ENCODE measurements at regions not wholly inside any gene's neighbourhood (a gene's known extent, or its start where the extent isn't known, plus 50 kb on each side); places are given as distances from the start of the nearest gene placed in this dataset.
"Not testable (repeated sequence)": the region's sequence is repeated elsewhere in the genome, so short reads cannot be mapped to it uniquely, and the experiment has no call there.

DNA sequence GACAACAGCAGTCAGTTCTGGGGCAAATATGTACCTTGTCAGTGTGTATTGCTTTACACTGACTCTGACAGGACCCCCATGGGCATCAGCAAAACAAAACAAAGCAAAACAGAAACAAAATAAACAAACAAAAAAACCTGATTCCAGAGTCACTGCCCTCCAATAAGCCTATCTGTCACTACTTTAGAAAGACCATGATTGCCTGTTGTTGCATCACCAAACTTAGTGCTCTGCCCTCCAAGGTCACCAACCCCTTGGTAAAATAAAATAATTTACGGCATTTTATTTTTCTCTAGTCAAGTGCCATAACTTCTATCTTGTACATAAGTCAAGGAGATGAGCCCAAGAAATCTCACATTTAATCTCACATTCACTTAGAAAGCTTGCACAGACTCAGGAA is 120.9 kb upstream of the ADAMTS3 start:
- no peak for DNase-seq (ENCODE audit: low read depth in 2 of 2)

DNA sequence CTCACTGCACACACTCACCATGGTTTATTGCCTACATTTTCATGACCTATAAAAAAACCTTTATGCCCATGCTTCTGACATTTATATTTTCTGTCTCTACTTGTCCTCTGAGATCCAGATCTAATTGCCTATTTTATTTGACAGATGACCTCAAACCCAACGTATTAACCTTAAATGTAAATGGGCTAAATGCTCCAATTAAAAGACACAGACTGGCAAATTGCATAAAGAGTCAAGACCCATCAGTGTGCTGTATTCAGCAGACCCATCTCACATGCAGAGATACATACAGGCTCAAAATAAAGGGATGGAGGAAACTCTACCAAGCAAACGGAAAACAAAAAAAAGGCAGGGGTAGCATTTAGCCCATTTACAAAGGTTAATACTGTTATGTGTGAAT is 117.4 kb upstream of the ADAMTS3 start:
- DNase-seq (ENCODE audit: low read depth in 2 of 2): not testable (repeated sequence)

DNA sequence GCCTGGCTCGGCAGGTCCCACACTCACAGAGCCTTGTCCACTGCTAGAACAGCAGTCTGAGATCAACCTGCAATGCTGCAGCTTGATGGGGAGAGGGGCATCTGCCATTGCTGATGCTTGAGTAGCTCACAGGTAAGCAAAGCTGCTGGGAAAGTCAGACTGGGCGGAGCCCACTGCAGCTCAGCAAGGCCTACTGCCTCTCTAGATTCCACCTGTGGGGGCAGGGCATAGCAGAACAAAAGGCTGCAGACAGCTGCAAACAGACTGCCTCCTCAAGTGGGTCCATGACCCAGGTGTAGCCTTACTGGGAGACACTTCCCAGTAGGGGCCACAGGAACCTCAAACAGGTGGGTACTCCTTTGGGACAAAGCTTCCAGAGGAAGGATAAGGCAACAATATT is 110.6 kb upstream of the ADAMTS3 start:
- DNase-seq (ENCODE audit: low read depth in 2 of 2): no peak

DNA sequence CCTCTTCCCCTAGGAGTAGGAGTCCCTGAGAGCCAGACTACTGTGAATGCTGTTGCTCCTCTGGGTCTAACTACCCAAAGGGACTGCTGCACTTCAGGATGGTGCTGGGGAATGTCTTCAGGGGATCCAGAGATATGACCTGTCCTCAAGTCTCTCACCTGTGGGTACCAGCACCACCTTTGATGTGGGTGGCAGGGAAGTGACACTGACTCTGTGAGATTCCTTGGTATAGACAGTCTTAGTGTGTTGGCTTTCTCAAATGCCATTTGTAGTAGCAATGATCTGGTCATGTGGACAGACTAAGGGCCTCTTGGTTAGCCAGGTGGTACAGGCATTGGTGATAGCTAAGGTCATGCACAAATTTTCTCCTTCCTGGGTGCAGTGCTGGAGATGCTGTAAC is 108.9 kb upstream of the ADAMTS3 start:
- DNase-seq (ENCODE audit: low read depth in 2 of 2): no peak

DNA sequence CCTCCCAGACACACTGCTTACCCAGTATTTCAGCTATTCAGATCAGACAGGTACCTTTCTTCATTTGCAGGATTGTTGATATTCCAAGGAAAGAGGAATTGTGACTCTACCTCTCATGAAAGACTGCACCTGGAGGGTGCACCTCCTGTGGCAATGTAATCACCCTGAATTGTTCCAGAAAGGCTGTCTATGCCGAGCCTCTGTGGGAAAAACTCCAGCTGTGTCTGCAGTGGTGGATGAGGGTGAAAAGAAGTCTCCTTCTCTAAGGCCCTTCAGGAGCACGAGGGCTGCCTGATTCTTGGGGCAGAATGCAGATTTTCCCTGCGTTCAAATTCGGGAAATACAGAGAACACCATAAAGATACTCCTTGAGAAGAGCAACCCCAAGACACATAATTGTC is 108.2 kb upstream of the ADAMTS3 start:
- no peak for DNase-seq (ENCODE audit: low read depth in 2 of 2)

DNA sequence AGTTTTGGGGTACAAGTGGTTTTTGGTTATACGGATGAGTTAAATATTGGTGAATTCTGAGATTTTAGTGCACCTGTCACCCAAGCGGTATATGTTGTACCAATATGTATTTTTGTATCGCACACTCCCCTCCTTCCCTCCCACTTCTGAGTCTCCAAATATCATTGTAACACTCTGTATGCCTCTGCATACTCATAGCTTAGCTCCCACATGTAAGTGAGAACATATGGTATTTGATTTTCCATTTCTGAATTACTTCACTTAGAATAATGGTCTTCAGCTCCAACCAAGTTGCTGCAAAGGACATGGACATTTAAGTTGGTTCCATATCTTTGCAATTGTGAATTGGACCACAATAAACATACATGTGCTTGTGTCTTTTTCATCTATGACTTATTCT is 103.0 kb upstream of the ADAMTS3 start:
- DNase-seq (ENCODE audit: low read depth in 2 of 2): no peak

DNA sequence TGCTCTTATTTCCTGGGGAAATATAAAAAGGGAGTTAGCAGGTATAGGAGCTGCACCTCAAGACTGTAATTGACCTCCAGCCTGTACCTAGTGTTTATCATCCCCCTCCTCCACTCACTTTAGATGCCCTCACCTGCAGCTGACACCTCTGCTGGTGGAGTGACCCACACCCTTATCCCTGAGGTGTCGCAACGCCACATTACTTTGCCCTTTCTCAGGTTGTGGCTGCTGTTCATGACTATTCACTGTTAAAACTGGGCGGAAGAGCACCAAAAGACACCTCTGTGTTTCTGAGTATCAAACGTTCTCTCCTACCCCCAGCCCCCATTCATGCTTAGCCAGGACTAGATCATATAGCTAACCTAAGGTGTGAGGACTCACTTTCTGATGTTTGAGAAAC is 101.5 kb upstream of the ADAMTS3 start:
- DNase-seq (ENCODE audit: low read depth in 2 of 2): no peak

DNA sequence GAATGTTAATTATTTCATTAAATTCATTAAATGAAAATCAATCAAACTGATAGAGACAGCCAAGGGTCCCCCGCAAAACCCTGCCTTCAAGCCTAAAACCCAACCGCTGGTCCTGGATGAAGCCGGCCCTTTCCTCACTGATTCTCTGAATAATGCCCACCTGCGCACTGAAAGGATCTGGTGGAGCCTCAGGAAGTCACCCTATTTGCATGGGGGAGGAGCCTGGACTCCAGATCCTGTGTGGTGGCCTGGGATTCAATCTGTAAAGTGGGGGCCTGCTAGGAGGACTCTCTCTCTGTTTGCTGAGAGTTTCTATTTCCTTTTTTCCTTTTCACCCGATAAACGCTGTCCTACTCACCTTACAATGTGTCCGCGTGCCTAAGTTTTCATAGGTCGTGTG is 97.9 kb upstream of the ADAMTS3 start:
- DNase-seq (ENCODE audit: low read depth in 2 of 2): no peak

DNA sequence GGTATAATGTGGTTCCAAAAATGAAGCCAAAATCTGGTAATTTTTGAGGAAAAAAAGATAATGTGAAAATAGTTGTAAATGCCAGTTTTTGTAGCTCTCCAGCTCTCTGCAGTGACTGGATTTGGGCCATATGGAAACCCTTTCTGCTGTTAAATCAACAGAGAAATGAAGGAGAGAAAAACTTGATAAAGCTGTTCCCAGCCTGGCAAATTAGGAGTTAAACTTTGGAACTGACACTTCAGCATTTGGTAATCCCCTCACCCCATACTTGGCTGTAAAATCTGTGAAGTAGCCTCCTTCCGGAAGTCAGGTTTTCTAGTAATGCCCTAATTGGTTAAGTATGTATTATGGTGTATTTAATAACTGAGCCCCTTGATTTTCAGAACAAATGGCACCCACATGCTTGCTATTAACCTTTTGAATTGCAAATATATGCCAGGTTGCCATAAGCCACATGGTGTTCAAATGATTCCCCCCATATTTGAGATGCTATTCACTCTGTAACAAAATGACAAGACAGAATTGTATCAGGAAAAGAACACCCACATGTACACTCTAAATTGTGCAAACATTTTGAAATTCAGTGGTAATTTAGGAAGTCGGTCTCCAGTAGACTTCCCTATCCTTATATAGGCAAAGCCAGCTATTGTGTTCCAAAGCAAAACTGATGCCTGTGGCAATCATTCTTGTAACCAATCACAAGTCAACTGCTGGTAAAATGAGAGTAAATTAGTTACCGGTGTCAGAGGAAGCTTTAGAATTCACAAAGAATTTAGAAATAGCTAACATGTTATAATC is 96.3 kb upstream of the ADAMTS3 start:
- no peak for DNase-seq (ENCODE audit: low read depth in 2 of 2)

DNA sequence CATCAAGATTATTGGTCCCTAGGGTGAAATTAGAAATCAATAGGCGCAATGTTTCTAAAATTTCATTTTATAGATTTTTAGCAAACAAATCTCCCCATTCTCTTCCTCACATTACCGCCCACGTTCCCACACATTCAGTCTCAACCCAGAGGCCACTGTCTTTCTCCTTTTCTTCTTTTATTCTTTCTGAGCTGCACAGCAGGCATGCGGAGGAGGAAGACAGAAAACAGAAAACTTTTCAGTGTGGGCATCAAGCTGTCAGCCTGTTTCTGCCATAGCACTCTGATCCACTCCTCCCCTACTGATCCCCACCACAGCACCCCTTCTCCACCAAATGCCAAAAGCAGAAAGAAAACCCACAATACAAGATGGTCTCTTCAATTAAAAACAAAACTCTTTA is 94.8 kb upstream of the ADAMTS3 start:
- no peak for DNase-seq (ENCODE audit: low read depth in 2 of 2)

DNA sequence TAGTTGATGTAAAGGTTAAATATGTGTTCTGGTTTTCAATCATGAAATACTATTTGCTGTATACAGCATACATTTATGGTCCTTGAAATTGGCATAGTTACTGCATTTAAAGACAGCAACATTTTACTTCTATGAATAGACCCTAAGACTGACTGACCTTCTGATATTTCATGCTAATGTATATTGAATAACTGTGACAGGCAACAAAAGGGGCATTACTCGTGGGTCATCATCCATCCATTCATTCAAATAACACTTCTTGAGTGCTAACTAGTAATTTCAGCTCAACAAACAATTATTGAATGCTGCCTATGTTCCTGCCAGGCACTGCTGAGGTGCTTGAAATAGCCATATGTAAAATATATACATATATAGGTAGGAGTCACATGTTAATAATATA is 92.8 kb upstream of the ADAMTS3 start:
- no peak for DNase-seq (ENCODE audit: low read depth in 2 of 2)

DNA sequence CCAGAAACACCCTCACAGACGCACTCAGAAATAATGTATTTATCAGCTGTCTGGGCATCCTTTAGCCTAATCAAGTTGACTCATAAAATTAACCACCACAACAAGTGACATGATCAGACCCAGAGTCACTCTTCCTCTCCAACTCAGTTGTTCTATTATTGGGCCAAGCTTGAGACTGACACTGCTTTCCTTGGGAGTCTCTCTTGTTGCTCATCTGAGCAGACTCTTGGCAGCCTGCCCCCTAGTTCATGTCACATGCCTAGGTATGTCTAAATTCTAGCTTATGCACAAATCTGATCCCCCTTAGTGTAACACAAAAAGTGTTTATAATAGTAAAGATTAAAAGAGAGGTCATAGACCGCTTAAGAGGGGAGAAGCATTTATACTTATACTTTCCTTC is 72.6 kb upstream of the ADAMTS3 start:
- no peak for DNase-seq (ENCODE audit: low read depth in 2 of 2)

DNA sequence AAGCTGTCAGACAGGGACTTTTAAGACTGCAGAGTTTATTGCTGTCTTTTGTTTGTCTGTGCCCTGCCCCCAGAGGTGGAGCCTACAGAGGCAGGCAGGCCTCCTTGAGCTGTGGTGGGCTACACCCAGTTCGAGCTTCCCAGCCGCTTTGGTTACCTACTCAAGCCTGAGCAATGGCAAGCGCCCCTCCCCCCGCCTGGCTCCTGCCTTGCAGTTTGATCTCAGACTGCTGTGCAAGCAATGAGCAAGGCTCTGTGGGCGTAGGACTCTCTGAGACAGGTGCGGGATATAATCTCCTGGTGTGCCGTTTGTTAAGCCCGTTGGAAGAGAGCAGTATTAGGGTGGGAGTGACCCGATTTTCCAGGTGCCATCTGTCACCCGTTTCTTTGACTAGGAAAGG is 67.8 kb upstream of the ADAMTS3 start:
- DNase-seq (ENCODE audit: low read depth in 2 of 2): not testable (repeated sequence)

DNA sequence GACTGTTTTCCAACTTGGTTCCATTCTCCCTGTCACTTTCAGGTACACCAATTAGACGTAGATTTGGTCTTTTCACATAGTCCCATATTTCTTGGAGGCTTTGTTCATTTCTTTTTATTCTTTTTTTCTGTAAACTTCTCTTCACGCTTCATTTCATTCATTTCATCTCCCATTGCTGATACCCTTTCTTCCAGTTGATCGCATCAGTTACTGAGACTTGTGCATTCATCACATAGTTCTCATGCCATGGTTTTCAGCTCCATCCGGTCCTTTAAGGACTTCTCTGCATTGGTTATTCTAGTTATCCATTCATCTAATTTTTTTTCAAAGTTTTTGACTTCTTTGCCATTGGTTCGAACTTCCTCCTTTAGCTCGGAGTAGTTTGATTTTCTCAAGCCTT is 66.9 kb upstream of the ADAMTS3 start:
- not testable (repeated sequence) for DNase-seq (ENCODE audit: low read depth in 2 of 2)

DNA sequence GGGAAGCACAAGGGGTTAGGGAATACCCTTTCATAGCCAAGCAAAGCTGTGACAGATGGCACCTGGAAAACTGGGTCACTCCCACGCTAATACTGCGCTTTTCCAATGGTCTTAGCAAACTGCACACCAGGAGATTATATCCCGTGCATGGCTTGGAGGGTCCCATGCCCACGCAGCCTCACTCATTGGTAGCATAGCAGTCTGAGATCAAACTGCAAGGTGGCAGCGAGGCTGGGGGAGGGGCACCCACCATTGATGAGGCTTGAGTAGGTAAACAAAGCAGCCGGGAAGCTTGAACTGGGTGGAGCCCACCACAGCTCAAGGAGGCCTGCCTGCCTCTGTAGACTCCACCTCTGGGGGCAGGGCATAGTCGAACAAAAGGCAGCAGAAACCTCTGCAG is 63.2 kb upstream of the ADAMTS3 start:
- DNase-seq (ENCODE audit: low read depth in 2 of 2): not testable (repeated sequence)

DNA sequence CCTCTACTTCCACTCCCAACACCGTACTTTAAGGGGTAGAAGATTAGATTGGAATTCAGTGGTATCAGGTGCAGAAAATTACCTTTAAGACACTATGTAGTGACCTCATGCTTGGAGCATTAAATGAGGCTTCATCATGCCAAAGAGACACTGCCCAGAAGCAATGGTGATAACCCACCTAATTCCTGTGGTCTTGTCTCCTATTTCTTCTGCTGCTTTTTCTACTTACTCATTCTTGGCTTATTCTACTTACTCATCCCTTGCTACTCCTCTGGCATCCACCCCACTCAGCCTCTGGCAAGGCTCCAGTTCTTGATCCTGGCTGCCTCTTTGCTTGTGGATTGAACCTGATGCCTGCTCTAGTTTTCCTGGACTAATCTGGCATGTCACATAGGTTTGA is 62.3 kb upstream of the ADAMTS3 start:
- DNase-seq (ENCODE audit: low read depth in 2 of 2): peak in 1 of 2 donors; percentile 6

DNA sequence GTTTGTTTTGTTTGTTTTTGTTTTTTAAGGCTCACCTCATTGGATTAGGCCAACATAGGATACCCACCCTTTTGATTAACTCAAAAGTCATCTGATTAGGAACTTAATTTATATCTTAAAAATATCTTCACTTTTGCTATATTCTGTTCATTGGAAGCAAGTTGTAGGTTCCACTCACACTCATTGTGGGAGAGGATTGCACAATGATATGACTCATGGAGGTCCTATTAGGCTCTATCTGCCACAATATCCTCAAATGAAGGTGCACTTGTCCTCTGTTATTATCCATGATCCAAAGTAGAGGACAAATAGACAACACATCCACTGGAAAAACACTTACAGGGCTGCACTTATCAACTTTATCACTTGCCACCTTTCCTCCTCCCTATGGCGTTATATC is 60.5 kb upstream of the ADAMTS3 start:
- DNase-seq (ENCODE audit: low read depth in 2 of 2): no peak

DNA sequence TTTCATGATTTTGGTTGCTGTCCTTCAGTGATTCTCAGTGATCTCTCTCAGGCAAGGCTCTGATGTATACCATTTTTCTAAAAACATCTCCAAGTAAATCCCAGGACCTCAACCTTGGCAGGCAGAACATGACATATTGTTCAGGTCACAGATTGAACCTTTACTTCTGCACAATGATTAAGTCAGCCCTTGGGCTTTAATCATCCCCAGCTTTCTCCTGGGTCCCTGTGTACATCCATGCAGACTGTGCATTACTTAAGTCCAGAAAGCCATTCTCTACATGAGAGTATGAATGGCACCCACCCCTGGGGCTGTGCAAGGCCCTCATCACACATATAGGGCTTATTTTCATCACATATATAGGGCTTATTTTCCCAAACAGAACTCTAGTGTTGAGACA is 58.7 kb upstream of the ADAMTS3 start:
- DNase-seq (ENCODE audit: low read depth in 2 of 2): no peak
